Gastrocnemius medialis (tissue), 4 donors: ENCODE measurements at regions not wholly inside any gene's neighbourhood (a gene's known extent, or its start where the extent isn't known, plus 50 kb on each side); places are given as distances from the start of the nearest gene placed in this dataset.

Experiments used
- POLR2A ChIP-seq, 2 donors: fragments of 450-650 bp; IDR thresholded peaks; one replicate each; pipeline ENCODE4 v1.6.1; 2017; ENCODE audit warnings: antibody characterized with exemption in 2 of 2, mild to moderate bottlenecking in 2 of 2, moderate library complexity in 2 of 2
- TF ChIP-seq, protein P1 (sequence below), 5 experiments: fragments of 450-650 bp in 3 of 5; fragments of 200-600 bp in 2 of 5; sonication (generic) in 2 of 5; IDR thresholded peaks in 4 of 5; conservative IDR thresholded peaks in 1 of 5; 1 replicate in 4 of 5; 2 replicates in 1 of 5; pipeline ENCODE4 v1.5.1; 2016 to 2019; ENCODE audit warnings: antibody characterized with exemption in 5 of 5, mild to moderate bottlenecking in 3 of 5, moderate library complexity in 3 of 5

DNA sequence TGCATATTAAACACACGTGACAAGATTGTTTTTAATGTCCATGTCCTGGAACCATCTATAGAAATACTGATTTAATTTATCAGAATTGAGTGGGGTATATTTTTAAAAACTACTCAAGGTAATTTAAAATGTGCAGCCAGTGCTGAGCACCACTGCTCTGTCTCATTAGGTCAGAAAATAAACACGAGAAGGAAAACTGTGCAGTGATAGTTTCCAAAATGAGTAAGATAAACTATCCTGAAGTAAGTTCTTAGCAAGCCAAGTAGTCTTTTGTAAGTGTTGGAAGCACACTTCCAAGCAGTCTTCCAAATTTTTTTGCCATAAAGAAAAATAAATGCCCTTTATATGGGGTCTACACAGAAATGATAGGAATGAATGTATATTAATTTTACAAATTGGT lies 93.8 kb upstream of the DNAJC10 start:
- TF ChIP-seq, protein P1, sequence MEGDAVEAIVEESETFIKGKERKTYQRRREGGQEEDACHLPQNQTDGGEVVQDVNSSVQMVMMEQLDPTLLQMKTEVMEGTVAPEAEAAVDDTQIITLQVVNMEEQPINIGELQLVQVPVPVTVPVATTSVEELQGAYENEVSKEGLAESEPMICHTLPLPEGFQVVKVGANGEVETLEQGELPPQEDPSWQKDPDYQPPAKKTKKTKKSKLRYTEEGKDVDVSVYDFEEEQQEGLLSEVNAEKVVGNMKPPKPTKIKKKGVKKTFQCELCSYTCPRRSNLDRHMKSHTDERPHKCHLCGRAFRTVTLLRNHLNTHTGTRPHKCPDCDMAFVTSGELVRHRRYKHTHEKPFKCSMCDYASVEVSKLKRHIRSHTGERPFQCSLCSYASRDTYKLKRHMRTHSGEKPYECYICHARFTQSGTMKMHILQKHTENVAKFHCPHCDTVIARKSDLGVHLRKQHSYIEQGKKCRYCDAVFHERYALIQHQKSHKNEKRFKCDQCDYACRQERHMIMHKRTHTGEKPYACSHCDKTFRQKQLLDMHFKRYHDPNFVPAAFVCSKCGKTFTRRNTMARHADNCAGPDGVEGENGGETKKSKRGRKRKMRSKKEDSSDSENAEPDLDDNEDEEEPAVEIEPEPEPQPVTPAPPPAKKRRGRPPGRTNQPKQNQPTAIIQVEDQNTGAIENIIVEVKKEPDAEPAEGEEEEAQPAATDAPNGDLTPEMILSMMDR (IDR thresholded peaks at IDR 0.05 in 4 of 5, conservative IDR thresholded peaks at IDR 0.05 in 1 of 5), result no peak
- no peak for TF ChIP-seq POLR2A (IDR thresholded peaks at IDR 0.05)
